Stimulated activated CD8-positive, alpha-beta memory T cell treated with anti-CD3 and anti-CD28 coated beads, Interleukin-4, amount 100 ng/mL, for 1 hour (primary cell): ENCODE measurements at regions not wholly inside any gene's neighbourhood (a gene's known extent, or its start where the extent isn't known, plus 50 kb on each side); places are given as distances from the start of the nearest gene placed in this dataset.
"Not testable (repeated sequence)": the region's sequence is repeated elsewhere in the genome, so short reads cannot be mapped to it uniquely, and the experiment has no call there.

Experiments used
- DNase-seq, 2 donors: peaks; one replicate each; pipeline ENCODE4 v3.0.0-alpha.2; 2020; ENCODE audit warnings: low read depth in 2 of 2, low spot score in 1 of 2

GRCh38 chr15:96177279-96177678, 153.2 kb upstream of the NR2F2 start:
- DNase-seq: no peak

GRCh38 chr15:96180087-96180748, 150.3 kb upstream of the NR2F2 start:
- DNase-seq: no peak

- DNase-seq: no peak
These were observed 149.3 kb upstream of the NR2F2 start for GRCh38 chr15:96181217-96181616.

- DNase-seq: no peak
These were observed 148.6 kb upstream of the NR2F2 start for GRCh38 chr15:96181873-96182301.

- no peak for DNase-seq
These were observed 147.6 kb upstream of the NR2F2 start for GRCh38 chr15:96182736-96183513.

GRCh38 chr15:96183514-96183850, 147.0 kb upstream of the NR2F2 start:
- DNase-seq: no peak

GRCh38 chr15:96183867-96184266, 146.6 kb upstream of the NR2F2 start:
- DNase-seq: no peak

GRCh38 chr15:96184297-96184696, 146.2 kb upstream of the NR2F2 start:
- DNase-seq: no peak

- no peak for DNase-seq
These were observed 144.4 kb upstream of the NR2F2 start for GRCh38 chr15:96186105-96186504.

GRCh38 chr15:96187341-96188305, 142.9 kb upstream of the NR2F2 start:
- no peak for DNase-seq

- no peak for DNase-seq
These were observed 132.8 kb upstream of the NR2F2 start for GRCh38 chr15:96197721-96198120.

- no peak for DNase-seq
These were observed 131.4 kb upstream of the NR2F2 start for GRCh38 chr15:96199111-96199510.

- no peak for DNase-seq
These were observed 130.0 kb upstream of the NR2F2 start for GRCh38 chr15:96200357-96200967.

- DNase-seq: no peak
These were observed 128.8 kb upstream of the NR2F2 start for GRCh38 chr15:96201696-96202095.

GRCh38 chr15:96205588-96205987, 124.9 kb upstream of the NR2F2 start:
- DNase-seq: not testable (repeated sequence)

- DNase-seq: no peak
These were observed 123.0 kb upstream of the NR2F2 start for GRCh38 chr15:96207377-96208006.

GRCh38 chr15:96209285-96209735, 121.2 kb upstream of the NR2F2 start:
- no peak for DNase-seq

GRCh38 chr15:96213045-96213444, 117.5 kb upstream of the NR2F2 start:
- DNase-seq: no peak

- DNase-seq: no peak
These were observed 116.6 kb upstream of the NR2F2 start for GRCh38 chr15:96213896-96214295.

GRCh38 chr15:96216481-96216880, 114.0 kb upstream of the NR2F2 start:
- DNase-seq: not testable (repeated sequence)

GRCh38 chr15:96217983-96218382, 112.5 kb upstream of the NR2F2 start:
- DNase-seq: no peak
